Upper lobe of right lung (tissue), 1 donor: ENCODE measurements at regions not wholly inside any gene's neighbourhood (a gene's known extent, or its start where the extent isn't known, plus 50 kb on each side); places are given as distances from the start of the nearest gene placed in this dataset.

ENCODE experiments used
- ATAC-seq: fragments of 200-7000 bp; cut with Tn5 transposase; one replicate; pipeline ENCODE4 v1.9.1; 2020; ENCODE audit warnings: mild to moderate bottlenecking, moderate library complexity
- DNase-seq: peaks from one replicate; pipeline ENCODE4 v3.0.0-alpha.2; 2020
- H3K27ac ChIP-seq: fragments of 200-600 bp; one replicate; pipeline ENCODE4 v1.8.0; 2022
- H3K27me3 ChIP-seq: fragments of 200-600 bp; one replicate; pipeline ENCODE4 v1.8.0; 2022; ENCODE audit warnings: mild to moderate bottlenecking
- H3K36me3 ChIP-seq: fragments of 200-600 bp; one replicate; pipeline ENCODE4 v1.8.0; 2022
- H3K4me1 ChIP-seq: fragments of 200-600 bp; one replicate; pipeline ENCODE4 v1.8.0; 2022
- H3K4me3 ChIP-seq: fragments of 200-600 bp; one replicate; pipeline ENCODE4 v1.8.0; 2022; ENCODE audit warnings: mild to moderate bottlenecking
- H3K9me3 ChIP-seq: fragments of 200-600 bp; one replicate; pipeline ENCODE4 v1.8.0; 2022
- CTCF ChIP-seq: fragments of 200-600 bp; IDR thresholded peaks from one replicate; pipeline ENCODE4 v1.8.0; 2022; ENCODE audit warnings: antibody characterized with exemption
- intact Hi-C: fragments of 100-400 bp; cut with DNase I; formaldehyde crosslinking; loops from one replicate; pipeline ENCODE4 v1.11.0; 2022
- donor health status: DM: no; HTN: yes; CAD: no; lungs with severe emphysema.

GRCh38 chr6:78511009-78511408 lies 356.3 kb upstream of the IRAK1BP1 start:
- DNase-seq (no peak), ATAC-seq (no peak)
- no peaks in the 10 kb centered on the region for H3K9me3 ChIP-seq
- H3K4me1 ChIP-seq, result no peaks in the 10 kb centered on the region
- H3K27ac ChIP-seq, result no peak overlapping the region
- H3K4me3 ChIP-seq, result no peak overlapping the region
- intact Hi-C loops, result no loop called here
- TF ChIP-seq CTCF, result no peak
- no peaks in the 10 kb centered on the region for H3K27me3 ChIP-seq
- no peaks in the 10 kb centered on the region for H3K36me3 ChIP-seq

DNA sequence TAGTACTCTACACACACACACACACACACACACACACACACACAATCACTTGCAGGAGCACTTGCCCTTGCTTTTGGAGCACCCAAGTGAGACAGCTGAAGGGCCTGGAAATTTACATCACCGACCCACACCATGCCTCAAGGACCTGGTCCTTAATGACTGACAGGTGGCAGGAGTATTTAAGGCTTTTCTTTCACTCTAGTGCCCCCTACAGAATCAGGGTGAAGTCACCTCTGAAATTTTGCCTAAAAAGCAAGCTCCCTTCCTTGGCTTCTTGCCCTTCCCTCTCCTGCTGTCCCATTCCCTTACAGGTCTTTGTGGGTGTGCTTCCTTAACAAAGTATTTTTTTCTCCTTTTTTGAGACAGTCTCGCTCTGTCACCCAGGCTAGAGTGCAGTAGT lies 353.5 kb upstream of the IRAK1BP1 start:
- H3K36me3 ChIP-seq, result no peaks in the 10 kb centered on the region
- no peak for TF ChIP-seq CTCF
- H3K4me1 ChIP-seq, result no peaks in the 10 kb centered on the region
- H3K9me3 ChIP-seq, result no peaks in the 10 kb centered on the region
- no peak overlapping the region for H3K27ac ChIP-seq
- no peak for DNase-seq
- no peak overlapping the region for H3K4me3 ChIP-seq
- intact Hi-C loops, result no loop called here
- no peaks in the 10 kb centered on the region for H3K27me3 ChIP-seq
- ATAC-seq, result no peak

GRCh38 chr6:78515271-78515670 lies 352.1 kb upstream of the IRAK1BP1 start:
- Histone ChIP-seq H3K27me3 (no peaks in the 10 kb centered on the region), H3K9me3 (no peaks in the 10 kb centered on the region), H3K4me3 (no peak overlapping the region), H3K27ac (no peak overlapping the region), H3K36me3 (no peaks in the 10 kb centered on the region), H3K4me1 (no peaks in the 10 kb centered on the region)
- intact Hi-C loops, result no loop called here
- DNase-seq (no peak), ATAC-seq (no peak)
- TF ChIP-seq CTCF, result no peak

DNA sequence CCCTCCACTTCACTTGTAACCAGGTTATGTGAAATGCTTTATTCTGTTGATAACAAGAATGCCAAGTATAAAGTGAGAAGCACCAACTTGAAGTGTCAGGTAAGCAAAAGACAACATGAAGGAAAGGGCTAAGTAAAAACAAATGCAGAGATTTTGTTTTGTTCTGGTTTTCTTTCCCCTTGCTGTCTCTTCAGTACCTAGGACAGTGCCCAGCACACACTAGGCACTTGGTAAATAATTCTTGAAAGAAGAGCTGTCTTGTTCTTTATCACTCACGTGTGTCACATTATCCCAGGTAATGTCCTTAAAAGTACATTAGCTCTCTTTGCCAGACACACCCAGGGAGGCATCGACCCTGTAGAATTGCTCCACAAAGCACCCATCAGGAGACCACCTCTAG lies 350.0 kb upstream of the IRAK1BP1 start:
- Histone ChIP-seq H3K36me3 (no peaks in the 10 kb centered on the region), H3K27me3 (no peaks in the 10 kb centered on the region), H3K27ac (no peak overlapping the region), H3K4me1 (no peaks in the 10 kb centered on the region), H3K4me3 (no peak overlapping the region), H3K9me3 (no peaks in the 10 kb centered on the region)
- intact Hi-C loops, result no loop called here
- no peak for DNase-seq
- TF ChIP-seq CTCF, result no peak
- ATAC-seq, result no peak

DNA sequence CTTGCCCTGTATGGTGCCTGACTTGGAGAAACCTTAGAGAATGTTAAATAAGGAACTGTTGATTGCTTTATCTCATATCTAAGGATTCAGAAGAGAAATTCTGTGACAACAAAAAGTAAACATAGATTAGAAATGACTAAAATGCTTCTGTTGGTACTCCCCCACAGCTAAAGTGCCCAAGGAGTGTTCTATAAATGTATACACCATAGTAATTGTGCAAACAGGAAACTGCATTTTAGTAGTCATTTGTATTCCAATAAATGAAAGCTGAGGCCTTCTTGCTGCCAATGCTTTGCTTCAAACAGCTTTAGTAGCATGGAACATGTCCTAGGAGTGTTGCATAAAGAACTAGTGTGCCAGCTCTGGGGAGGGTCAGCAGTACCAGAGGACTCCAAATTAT lies 343.7 kb upstream of the IRAK1BP1 start:
- Histone ChIP-seq H3K4me1 (no peaks in the 10 kb centered on the region), H3K9me3 (no peaks in the 10 kb centered on the region), H3K27me3 (no peaks in the 10 kb centered on the region), H3K27ac (no peak overlapping the region), H3K4me3 (no peak overlapping the region), H3K36me3 (no peaks in the 10 kb centered on the region)
- ATAC-seq, result no peak
- intact Hi-C loops, result no loop called here
- no peak for DNase-seq
- no peak for TF ChIP-seq CTCF

- intact Hi-C loops, result no loop called here
- Histone ChIP-seq H3K27me3 (no peaks in the 10 kb centered on the region), H3K27ac (no peak overlapping the region), H3K36me3 (no peaks in the 10 kb centered on the region), H3K4me3 (no peak overlapping the region), H3K4me1 (no peaks in the 10 kb centered on the region), H3K9me3 (no peaks in the 10 kb centered on the region)
- DNase-seq (no peak), ATAC-seq (no peak)
- TF ChIP-seq CTCF, result no peak
These were observed 341.4 kb upstream of the IRAK1BP1 start for GRCh38 chr6:78525976-78526375.
